ENCODE measurements at regions not wholly inside any gene's neighbourhood (a gene's known extent, or its start where the extent isn't known, plus 50 kb on each side); places are given as distances from the start of the nearest gene placed in this dataset.

GRCh38 chr1:95671098-95671497, 437.1 kb downstream of the RWDD3 start (continued):
- TF ChIP-seq JUN (IDR thresholded peaks at IDR 0.05; ENCODE audit: low read depth, low read length) (no peak), CTCF (IDR thresholded peaks at IDR 0.05; ENCODE audit: control extremely low read depth in 1 of 3, insufficient read depth in 1 of 3, low read depth in 1 of 3, low read length in 3 of 3) (no peak)

Measured in H1 (cell line).